NT2/D1 (cell line): ENCODE measurements at regions not wholly inside any gene's neighbourhood (a gene's known extent, or its start where the extent isn't known, plus 50 kb on each side); places are given as distances from the start of the nearest gene placed in this dataset.
"Not testable (repeated sequence)": the region's sequence is repeated elsewhere in the genome, so short reads cannot be mapped to it uniquely, and the experiment has no call there.

ENCODE experiments used
- DNase-seq: peaks from one replicate; pipeline ENCODE4 v3.0.0-alpha.2; 2011; ENCODE audit warnings: low read depth, low spot score
- H3K27me3 ChIP-seq: 2 replicates; pipeline ENCODE4 v1.6.0; 2011; ENCODE audit warnings: mild to moderate bottlenecking; ENCODE audit not compliant: insufficient read length, insufficient read depth
- H3K36me3 ChIP-seq: 2 replicates; pipeline ENCODE4 v1.6.1; 2011; ENCODE audit warnings: mild to moderate bottlenecking, low read length, mixed read lengths; ENCODE audit not compliant: insufficient read depth, insufficient read length
- H3K4me1 ChIP-seq: 2 replicates; pipeline ENCODE4 v1.5.1; 2011; ENCODE audit not compliant: insufficient read depth, insufficient read length
- H3K4me3 ChIP-seq: 2 replicates; pipeline ENCODE4 v1.5.1; 2011; ENCODE audit warnings: low read depth; ENCODE audit not compliant: insufficient read length
- H3K9ac ChIP-seq: 2 replicates; pipeline ENCODE4 v1.6.0; 2011; ENCODE audit warnings: low read depth; ENCODE audit not compliant: insufficient read length
- H3K9me3 ChIP-seq: 2 replicates; pipeline ENCODE4 v1.5.1; 2011; ENCODE audit warnings: mild to moderate bottlenecking, low read length; ENCODE audit not compliant: insufficient read depth
- SUZ12 ChIP-seq: IDR thresholded peaks from 2 replicates; pipeline ENCODE4 v1.6.1; 2011; ENCODE audit not compliant: insufficient read length, insufficient read depth; ENCODE audit errors: extremely low read depth
- YY1 ChIP-seq: IDR thresholded peaks from 2 replicates; pipeline ENCODE4 v1.6.1; 2011; ENCODE audit not compliant: insufficient read length, insufficient read depth
- ZNF274 ChIP-seq: IDR thresholded peaks from 2 replicates; pipeline ENCODE4 v1.6.1; 2011; ENCODE audit warnings: mild to moderate bottlenecking, low read depth, low read length

GRCh38 chr1:83500987-83501591 lies 497.8 kb downstream of the TTLL7 start:
- H3K36me3 ChIP-seq: no peaks in the 10 kb centered on the region
- TF ChIP-seq ZNF274 (no peak), YY1 (no peak), SUZ12 (no peak)
- H3K4me1 ChIP-seq: no peaks in the 10 kb centered on the region
- DNase-seq: no peak
- H3K27me3 ChIP-seq: no peaks in the 10 kb centered on the region
- no peak overlapping the region for H3K9ac ChIP-seq
- no peak overlapping the region for H3K4me3 ChIP-seq
- H3K9me3 ChIP-seq: no peaks in the 10 kb centered on the region

- no peaks in the 10 kb centered on the region for H3K36me3 ChIP-seq
- TF ChIP-seq SUZ12 (no peak), ZNF274 (no peak), YY1 (no peak)
- H3K9ac ChIP-seq: no peak overlapping the region
- H3K4me1 ChIP-seq: no peaks in the 10 kb centered on the region
- no peaks in the 10 kb centered on the region for H3K9me3 ChIP-seq
- DNase-seq: no peak
- H3K4me3 ChIP-seq: no peak overlapping the region
- H3K27me3 ChIP-seq: no peaks in the 10 kb centered on the region
These were observed 498.4 kb downstream of the TTLL7 start for GRCh38 chr1:83500531-83500930.

DNA sequence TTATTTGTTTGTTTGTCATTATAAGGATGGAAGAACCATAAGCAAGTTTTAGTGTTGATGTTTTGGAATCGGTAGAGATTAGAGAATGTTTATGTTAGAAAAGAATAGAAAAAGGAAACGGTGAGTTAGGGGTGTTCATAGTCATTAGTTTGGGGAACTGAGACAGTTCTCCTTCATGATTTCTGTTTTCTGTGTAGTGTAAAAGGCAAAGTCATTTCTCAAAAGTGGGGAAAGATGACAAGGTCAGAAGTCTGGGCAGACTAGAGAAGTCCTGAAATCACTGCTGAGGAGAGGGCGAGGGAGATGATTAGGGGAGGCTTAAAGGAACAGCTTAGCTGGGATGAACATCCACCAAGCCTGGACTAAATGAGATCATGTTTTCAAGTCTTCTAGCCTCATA lies 498.9 kb downstream of the TTLL7 start:
- H3K4me3 ChIP-seq: no peak overlapping the region
- no peak for DNase-seq
- no peak overlapping the region for H3K9ac ChIP-seq

DNA sequence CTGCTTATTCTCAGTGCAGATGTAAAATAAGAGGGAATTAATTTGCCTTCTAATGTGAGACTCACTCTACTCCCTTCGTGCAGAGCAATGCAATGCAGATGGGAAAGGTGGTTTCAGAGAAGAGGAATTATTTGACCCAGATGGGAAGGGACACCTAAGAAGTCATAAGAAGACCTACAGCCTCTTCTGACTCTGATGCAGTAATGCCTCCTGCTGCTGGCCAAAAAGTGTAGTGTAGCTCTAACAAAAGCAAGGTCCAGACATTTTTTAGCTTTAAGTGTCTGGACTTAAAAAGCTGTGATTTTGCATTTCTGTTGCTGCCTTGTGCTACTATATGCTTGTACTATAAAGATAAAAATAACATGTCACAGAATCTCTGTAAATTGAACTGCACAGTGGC lies 501.4 kb downstream of the TTLL7 start:
- no peak overlapping the region for H3K4me3 ChIP-seq
- H3K4me1 ChIP-seq: no peaks in the 10 kb centered on the region
- no peaks in the 10 kb centered on the region for H3K9me3 ChIP-seq
- no peaks in the 10 kb centered on the region for H3K36me3 ChIP-seq
- no peak for TF ChIP-seq ZNF274
- no peak for TF ChIP-seq SUZ12
- no peak for TF ChIP-seq YY1
- DNase-seq: peak; percentile 11
- H3K9ac ChIP-seq: no peak overlapping the region
- H3K27me3 ChIP-seq: no peaks in the 10 kb centered on the region

More for the DNA sequence above, 498.9 kb downstream of the TTLL7 start:
- Histone ChIP-seq H3K36me3 (no peaks in the 10 kb centered on the region), H3K9me3 (no peaks in the 10 kb centered on the region), H3K4me1 (no peaks in the 10 kb centered on the region), H3K27me3 (no peaks in the 10 kb centered on the region)
- TF ChIP-seq ZNF274 (no peak), SUZ12 (no peak), YY1 (no peak)

DNA sequence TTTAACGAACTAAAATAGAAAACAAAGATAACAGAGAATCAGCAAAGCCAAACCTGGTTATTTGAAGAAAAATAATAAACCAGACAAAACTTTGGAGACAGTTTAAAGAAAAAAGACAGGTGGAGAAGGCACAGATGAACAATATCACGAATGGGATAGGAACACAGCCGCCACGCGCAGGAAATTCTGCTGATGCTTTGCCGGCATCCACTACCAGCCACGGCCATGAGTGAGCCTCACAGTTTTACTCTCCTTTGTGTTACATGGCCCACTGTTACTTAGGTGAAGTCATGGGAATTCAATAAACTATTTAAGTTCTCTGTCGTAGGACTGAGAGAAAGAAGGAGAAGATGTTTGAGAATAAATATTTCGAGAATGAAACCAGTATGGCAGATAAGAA lies 503.4 kb downstream of the TTLL7 start:
- Histone ChIP-seq H3K9me3 (no peaks in the 10 kb centered on the region), H3K4me3 (no peak overlapping the region), H3K9ac (no peak overlapping the region), H3K27me3 (no peaks in the 10 kb centered on the region), H3K4me1 (no peaks in the 10 kb centered on the region), H3K36me3 (no peaks in the 10 kb centered on the region)
- TF ChIP-seq ZNF274 (no peak), SUZ12 (no peak), YY1 (no peak)
- no peak for DNase-seq

- H3K27me3 ChIP-seq: no peaks in the 10 kb centered on the region
- no peak overlapping the region for H3K9ac ChIP-seq
- no peak overlapping the region for H3K4me3 ChIP-seq
- no peak for DNase-seq
- H3K9me3 ChIP-seq: no peaks in the 10 kb centered on the region
- H3K36me3 ChIP-seq: no peaks in the 10 kb centered on the region
- TF ChIP-seq SUZ12: no peak
- TF ChIP-seq YY1: no peak
- no peak for TF ChIP-seq ZNF274
- no peaks in the 10 kb centered on the region for H3K4me1 ChIP-seq
These were observed 505.3 kb downstream of the TTLL7 start for GRCh38 chr1:83493633-83494032.

GRCh38 chr1:83491930-83492329 lies 507.0 kb downstream of the TTLL7 start:
- DNase-seq: no peak
- Histone ChIP-seq H3K9ac (no peak overlapping the region), H3K27me3 (no peaks in the 10 kb centered on the region), H3K4me3 (no peak overlapping the region), H3K9me3 (no peaks in the 10 kb centered on the region), H3K36me3 (no peaks in the 10 kb centered on the region), H3K4me1 (no peaks in the 10 kb centered on the region)
- TF ChIP-seq YY1: no peak
- no peak for TF ChIP-seq SUZ12
- no peak for TF ChIP-seq ZNF274

GRCh38 chr1:83490988-83491387 lies 507.9 kb downstream of the TTLL7 start:
- Histone ChIP-seq H3K9ac (no peak overlapping the region), H3K9me3 (no peaks in the 10 kb centered on the region), H3K36me3 (no peaks in the 10 kb centered on the region), H3K27me3 (no peaks in the 10 kb centered on the region), H3K4me1 (no peaks in the 10 kb centered on the region), H3K4me3 (no peak overlapping the region)
- no peak for DNase-seq
- no peak for TF ChIP-seq YY1
- no peak for TF ChIP-seq ZNF274
- no peak for TF ChIP-seq SUZ12

GRCh38 chr1:83488105-83488504 lies 510.8 kb downstream of the TTLL7 start:
- H3K9ac ChIP-seq: not testable (repeated sequence)

GRCh38 chr1:83487460-83487859 lies 511.5 kb downstream of the TTLL7 start:
- not testable (repeated sequence) for H3K4me3 ChIP-seq, H3K36me3 ChIP-seq, H3K9me3 ChIP-seq, H3K27me3 ChIP-seq, H3K9ac ChIP-seq, DNase-seq, H3K4me1 ChIP-seq

More at GRCh38 chr1:83488105-83488504, 510.8 kb downstream of the TTLL7 start:
- not testable (repeated sequence) for H3K4me1 ChIP-seq, H3K36me3 ChIP-seq, H3K27me3 ChIP-seq, H3K9me3 ChIP-seq, DNase-seq, H3K4me3 ChIP-seq
